Omental fat pad (tissue), 3 donors: ENCODE measurements at regions not wholly inside any gene's neighbourhood (a gene's known extent, or its start where the extent isn't known, plus 50 kb on each side); places are given as distances from the start of the nearest gene placed in this dataset.

Source experiments
- ATAC-seq: fragments of 150-250 bp; one replicate; pipeline ENCODE4 v1.9.1; 2016; ENCODE audit warnings: mild to moderate bottlenecking, moderate library complexity; ENCODE audit not compliant: low FRiP score
- DNase-seq: peaks from one replicate; pipeline ENCODE4 v3.0.0-alpha.2; 2019; ENCODE audit warnings: low spot score
- CTCF ChIP-seq, 3 donors: fragments of 450-650 bp; IDR thresholded peaks; one replicate each; pipeline ENCODE4 v1.5.1; 2016 to 2017; ENCODE audit warnings: antibody characterized with exemption in 3 of 3, mild to moderate bottlenecking in 3 of 3, moderate library complexity in 2 of 3

GRCh38 chr6:145370559-145370958 is 364.8 kb downstream of the EPM2A start:
- ATAC-seq (no peak), DNase-seq (no peak)
- TF ChIP-seq CTCF (IDR thresholded peaks at IDR 0.05): no peak

- no peak for ATAC-seq
Measured at GRCh38 chr6:145372671-145373151, 362.6 kb downstream of the EPM2A start.

DNA sequence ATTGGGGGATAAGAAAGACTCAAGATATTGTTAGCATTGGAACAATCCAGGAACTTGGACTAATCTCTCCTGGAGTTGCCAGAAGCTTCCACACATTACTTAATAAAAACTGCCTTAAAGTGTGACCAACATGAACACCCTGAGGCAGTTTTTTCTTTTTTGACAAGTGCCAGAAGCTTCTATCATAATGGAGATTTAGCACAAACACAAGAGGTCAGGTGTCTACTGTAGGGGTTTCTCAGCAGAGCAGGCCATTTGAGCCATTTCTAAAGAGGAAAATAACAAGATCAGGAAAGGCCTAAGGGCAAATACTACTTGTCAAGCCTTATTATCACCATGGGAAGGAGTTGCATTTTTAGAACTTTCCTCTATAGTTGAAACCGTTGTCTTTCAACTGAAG is 361.5 kb downstream of the EPM2A start:
- no peak for TF ChIP-seq CTCF (IDR thresholded peaks at IDR 0.05)
- ATAC-seq (no peak), DNase-seq (no peak)

More at GRCh38 chr6:145372671-145373151, 362.6 kb downstream of the EPM2A start:
- no peak for TF ChIP-seq CTCF (IDR thresholded peaks at IDR 0.05)
- DNase-seq: no peak

DNA sequence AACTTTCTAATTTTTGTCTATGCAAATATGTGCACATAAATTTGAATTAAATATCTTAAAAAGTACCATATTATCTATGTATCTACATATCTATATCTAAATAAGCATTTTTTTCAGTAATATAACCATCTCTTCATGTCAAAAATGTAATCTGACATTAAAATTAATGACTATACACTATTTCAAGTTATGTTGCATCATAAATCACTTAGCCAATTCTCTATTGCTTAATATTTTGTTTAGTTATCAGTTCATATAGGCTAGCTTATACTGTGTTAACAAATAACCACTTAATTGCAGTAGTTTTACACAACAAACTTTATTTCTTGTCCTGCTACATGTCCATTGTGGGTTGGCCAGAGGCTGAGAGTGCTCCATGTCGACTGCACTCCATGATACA is 360.8 kb downstream of the EPM2A start:
- no peak for DNase-seq
- no peak for TF ChIP-seq CTCF (IDR thresholded peaks at IDR 0.05)
- ATAC-seq: no peak

- TF ChIP-seq CTCF (IDR thresholded peaks at IDR 0.05): no peak
- no peak for ATAC-seq
Measured at GRCh38 chr6:145375502-145375901, 359.8 kb downstream of the EPM2A start.

GRCh38 chr6:145380186-145380585 is 355.1 kb downstream of the EPM2A start:
- TF ChIP-seq CTCF (IDR thresholded peaks at IDR 0.05): no peak
- DNase-seq: no peak
- no peak for ATAC-seq

More at GRCh38 chr6:145375502-145375901, 359.8 kb downstream of the EPM2A start:
- DNase-seq: no peak

- no peak for TF ChIP-seq CTCF (IDR thresholded peaks at IDR 0.05)
- ATAC-seq: no peak
- DNase-seq: no peak
Measured at GRCh38 chr6:145381941-145382340, 353.4 kb downstream of the EPM2A start.
